ENCODE measurements at regions not wholly inside any gene's neighbourhood (a gene's known extent, or its start where the extent isn't known, plus 50 kb on each side); places are given as distances from the start of the nearest gene placed in this dataset.

GRCh38 chr4:141783770-141784169 lies 147.4 kb downstream of the IL15 start:
- DNase-seq: no peak

- DNase-seq: no peak
Observed at GRCh38 chr4:141786946-141787345, 150.6 kb downstream of the IL15 start.

GRCh38 chr4:141788169-141788915 lies 152.0 kb downstream of the IL15 start:
- no peak for DNase-seq

GRCh38 chr4:141789716-141790115 lies 153.3 kb downstream of the IL15 start:
- no peak for DNase-seq

- no peak for DNase-seq
Observed at GRCh38 chr4:141792164-141792563, 155.8 kb downstream of the IL15 start.

- no peak for DNase-seq
Observed at GRCh38 chr4:141797966-141798365, 161.6 kb downstream of the IL15 start.

GRCh38 chr4:141801558-141801957 lies 165.2 kb downstream of the IL15 start:
- DNase-seq: no peak

GRCh38 chr4:141802333-141802732 lies 165.9 kb downstream of the IL15 start:
- no peak for DNase-seq

- no peak for DNase-seq
Observed at GRCh38 chr4:141804836-141805235, 168.5 kb downstream of the IL15 start.

- DNase-seq: no peak
Observed at GRCh38 chr4:141807103-141807891, 170.9 kb downstream of the IL15 start.

- no peak for DNase-seq
Observed at GRCh38 chr4:141810038-141810711, 173.8 kb downstream of the IL15 start.

GRCh38 chr4:141810712-141811375 lies 174.5 kb downstream of the IL15 start:
- DNase-seq: no peak

- no peak for DNase-seq
Observed at GRCh38 chr4:141812158-141812557, 175.8 kb downstream of the IL15 start.

- no peak for DNase-seq
Observed at GRCh38 chr4:141814499-141814898, 178.1 kb downstream of the IL15 start.

GRCh38 chr4:141815646-141816045 lies 179.3 kb downstream of the IL15 start:
- no peak for DNase-seq

GRCh38 chr4:141826260-141826659 lies 189.9 kb downstream of the IL15 start:
- no peak for DNase-seq

GRCh38 chr4:141833209-141833608 lies 196.8 kb downstream of the IL15 start:
- DNase-seq: no peak

- no peak for DNase-seq
Observed at GRCh38 chr4:141840299-141840986, 204.1 kb downstream of the IL15 start.

- no peak for DNase-seq
Observed at GRCh38 chr4:141843136-141843535, 206.8 kb downstream of the IL15 start.

GRCh38 chr4:141845901-141846300 lies 209.5 kb downstream of the IL15 start:
- no peak for DNase-seq

GRCh38 chr4:141849367-141849766 lies 213.0 kb downstream of the IL15 start:
- no peak for DNase-seq

- no peak for DNase-seq
Observed at GRCh38 chr4:141849778-141850177, 213.4 kb downstream of the IL15 start.
